ENCODE measurements at regions not wholly inside any gene's neighbourhood (a gene's known extent, or its start where the extent isn't known, plus 50 kb on each side); places are given as distances from the start of the nearest gene placed in this dataset.
"Not testable (repeated sequence)": the region's sequence is repeated elsewhere in the genome, so short reads cannot be mapped to it uniquely, and the experiment has no call there.

- H3K27me3 ChIP-seq = no peaks in the 10 kb centered on the region
- no peak overlapping the region for H3K27ac ChIP-seq
- TF ChIP-seq, protein P1, sequence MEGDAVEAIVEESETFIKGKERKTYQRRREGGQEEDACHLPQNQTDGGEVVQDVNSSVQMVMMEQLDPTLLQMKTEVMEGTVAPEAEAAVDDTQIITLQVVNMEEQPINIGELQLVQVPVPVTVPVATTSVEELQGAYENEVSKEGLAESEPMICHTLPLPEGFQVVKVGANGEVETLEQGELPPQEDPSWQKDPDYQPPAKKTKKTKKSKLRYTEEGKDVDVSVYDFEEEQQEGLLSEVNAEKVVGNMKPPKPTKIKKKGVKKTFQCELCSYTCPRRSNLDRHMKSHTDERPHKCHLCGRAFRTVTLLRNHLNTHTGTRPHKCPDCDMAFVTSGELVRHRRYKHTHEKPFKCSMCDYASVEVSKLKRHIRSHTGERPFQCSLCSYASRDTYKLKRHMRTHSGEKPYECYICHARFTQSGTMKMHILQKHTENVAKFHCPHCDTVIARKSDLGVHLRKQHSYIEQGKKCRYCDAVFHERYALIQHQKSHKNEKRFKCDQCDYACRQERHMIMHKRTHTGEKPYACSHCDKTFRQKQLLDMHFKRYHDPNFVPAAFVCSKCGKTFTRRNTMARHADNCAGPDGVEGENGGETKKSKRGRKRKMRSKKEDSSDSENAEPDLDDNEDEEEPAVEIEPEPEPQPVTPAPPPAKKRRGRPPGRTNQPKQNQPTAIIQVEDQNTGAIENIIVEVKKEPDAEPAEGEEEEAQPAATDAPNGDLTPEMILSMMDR (IDR thresholded peaks at IDR 0.05) = no peak
- TF ChIP-seq EP300 (IDR thresholded peaks at IDR 0.05) (no peak), POLR2AphosphoS5 (IDR thresholded peaks at IDR 0.05) (no peak), POLR2A (IDR thresholded peaks at IDR 0.05) (no peak)
- 82% methylated on average over 2 of the region's 2 CpGs for WGBS, 2 donors
- H3K36me3 ChIP-seq = no peaks in the 10 kb centered on the region
- DNase-seq = no peak
- no peak overlapping the region for H3K4me3 ChIP-seq
- no peaks in the 10 kb centered on the region for H3K9me3 ChIP-seq
- intact Hi-C loops (cut with DNase I) = no loop called here
- peaks cover 0 to 9% (median 2%) of the 10 kb centered on the region in 4 donors for H3K4me1 ChIP-seq
Observed at GRCh38 chr1:208990456-208990855, 593.1 kb upstream of the CAMK1G start.

GRCh38 chr1:208997053-208997452 lies 586.5 kb upstream of the CAMK1G start:
- WGBS, 2 donors = 54 to 74% methylated on average over 2 of the region's 2 CpGs
- intact Hi-C loops (cut with DNase I); H3K9me3 ChIP-seq; H3K4me1 ChIP-seq; H3K27ac ChIP-seq; H3K4me3 ChIP-seq; H3K36me3 ChIP-seq; DNase-seq; H3K27me3 ChIP-seq: not testable (repeated sequence)

- Histone ChIP-seq H3K36me3 (no peaks in the 10 kb centered on the region), H3K27ac (no peak overlapping the region), H3K27me3 (no peaks in the 10 kb centered on the region), H3K4me3 (no peak overlapping the region), H3K4me1 (no peaks in the 10 kb centered on the region), H3K9me3 (no peaks in the 10 kb centered on the region)
- 89 to 91% methylated on average over 2 of the region's 2 CpGs for WGBS, 2 donors
- DNase-seq = no peak
- TF ChIP-seq POLR2A (IDR thresholded peaks at IDR 0.05) (no peak), EP300 (IDR thresholded peaks at IDR 0.05) (no peak), POLR2AphosphoS5 (IDR thresholded peaks at IDR 0.05) (no peak)
- TF ChIP-seq, protein P1 (IDR thresholded peaks at IDR 0.05) = no peak
- intact Hi-C loops (cut with DNase I) = no loop called here
Observed at GRCh38 chr1:208997726-208998312, 585.7 kb upstream of the CAMK1G start.

GRCh38 chr1:209008586-209008985 lies 574.9 kb upstream of the CAMK1G start:
- intact Hi-C loops (cut with DNase I) = no loop called here
- H3K4me3 ChIP-seq = no peak overlapping the region
- DNase-seq = no peak
- H3K4me1 ChIP-seq = no peaks in the 10 kb centered on the region
- TF ChIP-seq EP300 (IDR thresholded peaks at IDR 0.05) = no peak
- no peak for TF ChIP-seq POLR2AphosphoS5 (IDR thresholded peaks at IDR 0.05)
- TF ChIP-seq POLR2A (IDR thresholded peaks at IDR 0.05) = no peak
- TF ChIP-seq, protein P1 (IDR thresholded peaks at IDR 0.05) = no peak
- no peaks in the 10 kb centered on the region for H3K27me3 ChIP-seq
- no peaks in the 10 kb centered on the region for H3K36me3 ChIP-seq
- H3K9me3 ChIP-seq = no peaks in the 10 kb centered on the region
- 96% methylated on average over 1 of the region's 1 CpG for WGBS, 2 donors
- no peak overlapping the region for H3K27ac ChIP-seq

DNA sequence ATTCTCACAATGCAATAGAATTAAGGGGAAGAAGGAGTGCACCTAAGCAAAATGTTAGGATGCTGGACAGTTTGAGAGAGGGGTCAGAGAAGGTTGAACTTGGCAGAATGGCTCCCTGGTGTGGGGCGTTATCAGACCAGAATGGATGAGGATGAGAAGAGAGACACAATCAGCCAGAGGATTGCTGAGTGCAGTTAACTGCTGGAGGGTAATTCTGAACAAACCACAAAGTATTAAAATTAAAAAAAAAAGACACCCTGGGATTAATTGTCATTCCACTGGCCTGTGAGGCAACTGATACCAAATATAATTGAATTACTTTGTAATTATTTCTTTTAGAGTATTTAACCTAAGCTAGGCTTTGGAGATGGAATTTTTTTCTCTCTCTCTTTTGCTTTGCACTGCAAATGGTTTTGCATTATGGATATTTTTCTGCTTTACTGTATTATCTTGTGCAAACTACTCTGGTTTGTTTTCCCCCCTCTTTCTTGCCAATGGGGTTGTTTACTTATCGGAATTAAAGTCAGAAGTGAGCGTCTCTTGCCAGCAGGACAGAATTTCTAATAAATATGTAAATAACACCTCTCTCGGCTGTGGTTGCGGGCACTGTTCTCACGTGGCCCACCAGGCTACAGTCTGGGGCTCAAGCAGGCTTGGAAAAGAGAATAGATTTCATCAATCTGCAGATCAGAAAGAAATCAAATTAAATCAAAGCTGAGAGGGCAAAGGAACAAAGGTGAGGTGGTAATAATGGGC lies 572.9 kb upstream of the CAMK1G start:
- TF ChIP-seq POLR2A (IDR thresholded peaks at IDR 0.05) = no peak
- TF ChIP-seq, protein P1 (IDR thresholded peaks at IDR 0.05) = no peak
- TF ChIP-seq EP300 (IDR thresholded peaks at IDR 0.05) = no peak
- no peak for TF ChIP-seq POLR2AphosphoS5 (IDR thresholded peaks at IDR 0.05)
- Histone ChIP-seq H3K4me3 (no peak overlapping the region), H3K4me1 (no peaks in the 10 kb centered on the region), H3K9me3 (no peaks in the 10 kb centered on the region), H3K36me3 (no peaks in the 10 kb centered on the region), H3K27me3 (no peaks in the 10 kb centered on the region), H3K27ac (no peak overlapping the region)
- WGBS, 2 donors = 88 to 91% methylated on average over 6 of the region's 6 CpGs
- intact Hi-C loops (cut with DNase I) = no loop called here
- no peak for DNase-seq

Data from sigmoid colon (tissue), 6 donors.